ENCODE measurements at regions not wholly inside any gene's neighbourhood (a gene's known extent, or its start where the extent isn't known, plus 50 kb on each side); places are given as distances from the start of the nearest gene placed in this dataset.

DNA sequence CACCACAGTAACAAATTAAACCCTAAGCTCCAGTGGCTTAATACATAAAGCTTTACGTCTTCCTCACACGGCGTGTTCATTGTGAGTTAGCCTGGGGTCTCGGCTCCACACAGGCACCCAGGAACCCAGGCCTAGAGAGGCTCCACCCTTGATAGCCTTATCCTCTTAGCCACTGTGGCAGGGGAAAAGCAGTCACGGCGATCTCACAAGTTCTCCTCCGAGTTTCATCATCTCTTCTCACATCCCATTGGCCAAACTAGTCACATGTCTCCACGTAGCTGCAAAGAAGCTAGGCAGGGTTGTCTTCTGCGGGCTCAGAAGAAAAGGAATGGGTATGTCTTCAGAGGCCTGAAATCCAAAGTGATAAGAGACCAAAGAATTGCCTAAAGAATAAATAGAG, 122.3 kb upstream of the GRIK3 start:
- peaks cover 7 to 40% (median 16%) of the 10 kb centered on the region in 7 donors for H3K9me3 Mint-ChIP-seq
- DNase-seq (no peak), ATAC-seq (ENCODE audit: low read depth in 2 of 2) (no peak)
- H3K27me3 Mint-ChIP-seq = peaks cover 22 to 43% (median 26%) of the 10 kb centered on the region in 3 donors
- no peak overlapping the region for H3K4me3 Mint-ChIP-seq
- no peak overlapping the region for H3K27ac Mint-ChIP-seq
- H3K4me1 Mint-ChIP-seq = no peaks in the 10 kb centered on the region
- H3K36me3 Mint-ChIP-seq = peaks cover 0 to 9% of the 10 kb centered on the region in 2 donors

DNA sequence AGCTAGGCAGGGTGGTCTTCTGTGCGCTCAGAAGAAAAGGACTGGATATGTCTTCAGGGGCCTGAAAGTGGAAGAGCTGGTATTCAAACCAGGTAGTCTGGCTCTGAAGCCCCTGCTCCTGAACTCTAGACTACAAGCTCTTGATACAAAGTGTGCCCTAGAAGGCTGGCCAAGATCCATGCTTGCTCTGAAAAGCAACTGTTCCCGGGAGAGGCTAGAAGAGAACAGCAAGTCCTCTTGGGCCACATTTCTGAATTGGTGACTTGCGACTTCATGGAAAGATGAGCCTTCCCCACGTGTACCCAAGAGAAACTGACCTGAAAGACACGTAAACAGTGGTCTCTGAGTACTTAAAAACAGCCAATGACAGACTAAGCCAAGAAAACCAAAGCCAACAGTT, 123.3 kb upstream of the GRIK3 start:
- Mint-ChIP-seq H3K4me1 (no peaks in the 10 kb centered on the region), H3K4me3 (no peak overlapping the region), H3K36me3 (peaks cover 0 to 9% of the 10 kb centered on the region in 2 donors), H3K27me3 (peaks cover 17 to 36% (median 27%) of the 10 kb centered on the region in 3 donors), H3K27ac (no peak overlapping the region), H3K9me3 (peaks cover 10 to 50% (median 20%) of the 10 kb centered on the region in 7 donors)
- DNase-seq = no peak
- ATAC-seq (ENCODE audit: low read depth in 2 of 2) = no peak

DNA sequence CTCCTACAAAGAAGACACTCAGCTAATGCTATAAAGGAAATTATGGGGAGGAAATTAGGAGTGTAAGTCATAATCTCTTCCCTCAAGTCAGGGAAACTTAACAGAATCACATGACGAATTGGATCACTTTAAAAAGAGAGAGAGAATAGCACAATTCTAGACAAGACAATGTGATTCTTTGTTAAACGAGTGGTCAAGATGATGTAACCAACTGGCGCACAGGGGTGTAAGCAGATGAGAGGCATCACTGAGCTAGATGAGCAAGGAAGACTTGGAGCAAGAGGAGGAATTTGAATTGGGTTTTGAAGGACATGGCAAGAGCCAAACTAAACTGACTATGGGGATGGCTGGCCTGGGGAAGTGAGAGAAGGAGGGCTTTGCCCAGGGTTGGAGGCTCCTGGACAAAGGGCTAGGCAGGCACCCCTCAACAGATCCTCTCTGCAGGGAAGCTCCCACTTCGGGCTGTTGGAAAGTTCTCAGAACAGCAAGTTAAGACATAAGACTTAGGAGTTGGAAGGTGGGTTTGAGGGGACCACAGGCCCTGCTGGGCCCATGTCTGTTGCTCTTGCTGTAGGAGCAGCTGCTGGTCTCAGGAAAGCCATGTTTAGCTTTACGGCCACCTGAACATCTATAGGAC, 123.9 kb upstream of the GRIK3 start:
- ATAC-seq (ENCODE audit: low read depth in 2 of 2) (no peak), DNase-seq (no peak)
- Mint-ChIP-seq H3K4me3 (no peak overlapping the region), H3K27ac (no peak overlapping the region), H3K9me3 (peaks cover 10 to 56% (median 20%) of the 10 kb centered on the region in 7 donors), H3K36me3 (peaks cover 0 to 9% of the 10 kb centered on the region in 2 donors), H3K4me1 (no peaks in the 10 kb centered on the region), H3K27me3 (peaks cover 17 to 36% (median 27%) of the 10 kb centered on the region in 3 donors)

DNA sequence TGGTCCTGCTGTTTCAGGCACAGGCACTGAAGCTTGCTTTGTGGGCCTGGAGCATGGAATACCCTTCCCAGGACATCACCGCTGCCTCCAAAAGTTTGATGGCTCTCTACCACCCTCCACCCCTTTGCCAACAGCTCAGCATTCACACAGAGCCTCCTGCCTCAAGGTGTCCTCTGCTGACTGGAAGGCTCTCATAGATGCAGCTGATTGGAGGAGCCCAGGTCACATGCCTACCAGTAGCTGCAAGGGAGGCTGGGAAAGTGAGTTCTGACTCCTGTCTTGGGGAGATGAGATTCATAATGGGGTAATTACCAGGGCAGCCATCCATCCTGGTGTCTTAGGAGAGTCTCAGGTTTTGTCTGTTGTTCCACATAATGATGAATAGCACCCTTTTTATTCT, 124.8 kb upstream of the GRIK3 start:
- H3K4me1 Mint-ChIP-seq = no peaks in the 10 kb centered on the region
- H3K27me3 Mint-ChIP-seq = peaks cover 17 to 29% (median 19%) of the 10 kb centered on the region in 3 donors
- no peak for ATAC-seq (ENCODE audit: low read depth in 2 of 2)
- no peak for DNase-seq
- H3K36me3 Mint-ChIP-seq = peaks cover 0 to 9% of the 10 kb centered on the region in 2 donors
- H3K27ac Mint-ChIP-seq = no peak overlapping the region
- no peak overlapping the region for H3K4me3 Mint-ChIP-seq
- peaks cover 10 to 55% (median 21%) of the 10 kb centered on the region in 7 donors for H3K9me3 Mint-ChIP-seq

DNA sequence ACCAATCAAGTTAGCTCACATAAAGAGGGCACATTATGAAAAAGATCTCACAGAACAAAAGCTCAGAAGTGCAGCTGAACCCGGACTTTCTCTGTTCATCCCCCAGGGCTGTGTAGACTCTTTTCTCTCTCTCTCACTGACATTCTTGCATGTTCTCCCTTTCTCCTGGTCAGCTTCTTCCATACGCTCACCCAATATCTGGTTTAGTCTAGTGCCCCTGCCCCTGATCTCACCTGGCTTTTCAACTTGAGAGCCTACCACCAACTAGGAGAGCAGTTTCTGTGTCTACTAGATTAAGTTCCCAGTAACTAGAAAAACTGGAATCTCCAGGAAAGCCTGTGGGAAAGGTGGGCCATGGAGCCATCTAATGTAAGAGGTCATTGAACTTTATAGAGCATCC, 126.9 kb upstream of the GRIK3 start:
- DNase-seq (no peak), ATAC-seq (ENCODE audit: low read depth in 2 of 2) (no peak)
- Mint-ChIP-seq H3K4me1 (no peaks in the 10 kb centered on the region), H3K4me3 (no peak overlapping the region), H3K27ac (no peak overlapping the region), H3K9me3 (peaks cover 9 to 65% (median 29%) of the 10 kb centered on the region in 7 donors), H3K27me3 (peaks cover 9 to 15% (median 11%) of the 10 kb centered on the region in 3 donors), H3K36me3 (peaks cover 0 to 8% of the 10 kb centered on the region in 2 donors)

DNA sequence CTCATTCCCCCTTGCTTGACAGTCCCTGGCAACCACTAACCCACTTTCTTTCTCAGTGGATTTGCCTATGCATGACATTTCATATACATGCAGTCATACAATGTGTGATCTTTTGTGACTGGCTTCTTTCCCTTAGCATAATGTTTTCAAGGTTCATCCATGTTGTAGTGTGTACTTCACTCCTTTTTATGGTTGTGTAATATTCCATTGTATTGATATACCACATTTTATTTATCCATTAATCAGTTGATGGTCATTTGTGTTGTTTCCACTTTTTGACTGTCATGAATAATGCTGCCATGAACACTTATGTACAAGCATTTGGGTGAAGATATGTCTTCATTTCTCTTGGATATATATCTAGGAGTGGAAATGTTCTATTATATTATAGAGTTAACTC, 127.7 kb upstream of the GRIK3 start:
- H3K27ac Mint-ChIP-seq = no peak overlapping the region
- H3K27me3 Mint-ChIP-seq = peaks cover 12 to 18% (median 13%) of the 10 kb centered on the region in 3 donors
- DNase-seq (no peak), ATAC-seq (ENCODE audit: low read depth in 2 of 2) (no peak)
- H3K9me3 Mint-ChIP-seq = peaks cover 11 to 70% (median 28%) of the 10 kb centered on the region in 7 donors
- no peak overlapping the region for H3K4me3 Mint-ChIP-seq
- H3K4me1 Mint-ChIP-seq = no peaks in the 10 kb centered on the region
- H3K36me3 Mint-ChIP-seq = peaks cover 0 to 8% of the 10 kb centered on the region in 2 donors

DNA sequence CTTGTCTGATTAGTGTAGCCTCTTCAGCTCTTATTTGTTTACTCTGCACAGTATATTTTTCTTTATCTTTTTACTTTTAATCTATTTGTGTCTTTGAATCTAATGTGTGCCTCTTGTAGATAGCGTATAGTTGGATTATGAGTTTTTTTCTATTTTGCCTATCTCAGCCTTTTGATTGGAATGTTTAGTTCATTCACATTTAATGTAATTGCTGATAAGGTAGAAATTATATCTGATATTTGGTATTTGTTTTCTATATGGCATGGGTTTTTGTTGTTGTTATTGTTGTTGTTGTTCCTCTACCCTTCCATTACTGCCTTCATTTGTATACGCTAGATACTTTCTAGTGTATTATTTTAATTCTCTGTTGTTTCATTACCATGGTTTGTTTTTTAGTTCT, 131.7 kb upstream of the GRIK3 start:
- no peak for DNase-seq
- H3K36me3 Mint-ChIP-seq = peaks cover 10 to 25% of the 10 kb centered on the region in 2 donors
- no peak for ATAC-seq (ENCODE audit: low read depth in 2 of 2)
- no peak overlapping the region for H3K4me3 Mint-ChIP-seq
- peaks cover 25 to 52% (median 36%) of the 10 kb centered on the region in 3 donors for H3K27me3 Mint-ChIP-seq
- H3K4me1 Mint-ChIP-seq = no peaks in the 10 kb centered on the region
- H3K27ac Mint-ChIP-seq = no peak overlapping the region
- H3K9me3 Mint-ChIP-seq = peaks cover 13 to 68% (median 32%) of the 10 kb centered on the region in 7 donors

DNA sequence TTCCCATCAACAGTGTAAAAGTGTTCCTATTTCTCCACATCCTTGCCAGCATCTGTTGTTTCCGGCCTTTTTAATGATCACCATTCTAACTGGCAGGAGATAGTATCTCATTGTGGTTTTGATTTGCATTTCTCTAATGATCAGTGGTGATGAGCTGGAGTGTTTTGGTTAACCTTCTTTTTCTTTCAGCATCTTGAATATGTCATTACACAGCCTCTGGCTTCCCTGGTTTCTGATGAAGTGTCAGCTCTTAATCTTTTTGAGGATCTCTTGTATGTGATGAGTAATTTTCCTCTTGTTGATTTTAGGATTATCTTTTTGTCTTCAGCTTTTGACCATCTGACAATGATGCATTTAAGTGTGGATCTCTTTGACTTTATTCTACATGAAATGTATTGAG, 133.2 kb upstream of the GRIK3 start:
- H3K4me1 Mint-ChIP-seq = no peaks in the 10 kb centered on the region
- H3K27me3 Mint-ChIP-seq = peaks cover 16 to 44% (median 32%) of the 10 kb centered on the region in 3 donors
- DNase-seq = no peak
- peaks cover 7 to 54% (median 27%) of the 10 kb centered on the region in 7 donors for H3K9me3 Mint-ChIP-seq
- H3K27ac Mint-ChIP-seq = no peak overlapping the region
- ATAC-seq (ENCODE audit: low read depth in 2 of 2) = no peak
- peaks cover 10 to 25% of the 10 kb centered on the region in 2 donors for H3K36me3 Mint-ChIP-seq
- no peak overlapping the region for H3K4me3 Mint-ChIP-seq

DNA sequence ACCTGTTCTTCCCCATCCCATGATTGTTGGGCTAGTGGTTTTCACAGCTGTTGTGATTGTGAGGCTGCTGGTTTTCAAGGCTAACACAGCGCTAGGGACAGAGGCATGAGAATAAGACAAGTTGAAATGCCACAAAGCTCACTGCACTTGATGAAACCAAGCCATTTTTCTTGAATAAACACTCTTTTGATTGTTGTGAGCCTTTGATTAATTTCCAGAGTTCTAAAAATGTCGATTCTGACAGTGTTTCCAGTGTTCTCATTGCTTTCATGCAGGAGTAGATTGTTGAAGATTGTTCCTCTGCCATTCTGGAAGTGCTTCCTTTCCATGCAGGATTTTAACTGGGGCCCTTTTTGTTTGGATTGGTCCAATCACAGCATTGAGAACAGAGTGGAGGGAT, 134.9 kb upstream of the GRIK3 start:
- Mint-ChIP-seq H3K4me1 (no peaks in the 10 kb centered on the region), H3K9me3 (peaks cover 7 to 46% (median 20%) of the 10 kb centered on the region in 7 donors)

DNA sequence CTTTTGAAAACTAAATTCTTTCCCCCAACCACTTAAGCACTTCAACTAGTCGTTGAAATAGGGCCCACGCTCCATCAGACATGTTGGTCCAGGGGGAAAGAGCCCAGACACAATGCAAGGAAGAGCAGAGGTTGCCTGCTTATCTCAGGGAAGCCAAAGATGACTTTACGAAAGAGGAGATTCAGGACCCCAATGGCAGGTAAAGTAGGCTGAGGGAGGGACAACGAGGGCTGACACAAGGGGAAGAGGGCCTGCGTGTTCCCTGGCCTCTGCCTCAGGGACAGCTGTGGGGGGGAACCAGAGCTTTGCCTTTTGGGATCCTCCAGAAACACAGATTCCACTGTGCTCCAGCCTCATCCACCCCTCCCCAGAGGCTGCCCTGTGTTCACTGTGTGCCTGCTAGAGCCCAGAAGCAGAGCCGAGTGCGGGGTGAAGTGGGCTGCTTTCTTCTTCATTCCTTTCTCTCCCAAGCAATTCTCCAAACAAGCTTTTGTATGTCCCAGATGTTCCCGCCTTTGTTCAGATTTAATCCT, 135.5 kb upstream of the GRIK3 start:
- peaks cover 26 to 58% (median 55%) of the 10 kb centered on the region in 3 donors for H3K27me3 Mint-ChIP-seq
- peaks cover 7 to 43% (median 16%) of the 10 kb centered on the region in 7 donors for H3K9me3 Mint-ChIP-seq
- no peak for DNase-seq
- no peak for ATAC-seq (ENCODE audit: low read depth in 2 of 2)
- no peak overlapping the region for H3K27ac Mint-ChIP-seq
- peaks cover 10 to 24% of the 10 kb centered on the region in 2 donors for H3K36me3 Mint-ChIP-seq
- no peak overlapping the region for H3K4me3 Mint-ChIP-seq
- no peaks in the 10 kb centered on the region for H3K4me1 Mint-ChIP-seq

More for the DNA sequence above, 134.9 kb upstream of the GRIK3 start:
- Mint-ChIP-seq H3K4me3 (no peak overlapping the region), H3K27me3 (peaks cover 26 to 53% (median 50%) of the 10 kb centered on the region in 3 donors), H3K36me3 (peaks cover 10 to 25% of the 10 kb centered on the region in 2 donors), H3K27ac (no peak overlapping the region)
- no peak for ATAC-seq (ENCODE audit: low read depth in 2 of 2)
- DNase-seq = no peak

DNA sequence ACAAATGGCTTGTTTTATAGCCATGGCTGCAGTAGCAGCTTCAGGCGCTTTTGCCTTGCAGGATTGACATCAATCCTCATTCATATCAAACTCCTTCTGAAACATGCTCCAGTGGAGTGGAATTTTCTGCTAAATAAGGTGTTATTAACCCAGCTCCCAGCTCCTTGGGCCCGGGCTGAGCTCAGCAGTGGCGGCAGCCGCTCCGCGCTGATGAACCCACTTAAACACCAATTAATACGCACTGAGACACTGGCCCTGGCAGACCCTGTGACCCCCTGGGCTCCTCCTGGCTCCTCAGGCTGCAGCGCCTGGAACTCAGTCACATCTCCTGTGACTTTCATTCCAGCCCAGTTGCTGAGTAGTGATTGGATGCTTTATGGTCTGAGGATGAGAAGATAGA, 137.4 kb upstream of the GRIK3 start:
- H3K27ac Mint-ChIP-seq = no peak overlapping the region
- H3K36me3 Mint-ChIP-seq = peaks cover 10 to 17% of the 10 kb centered on the region in 2 donors
- H3K27me3 Mint-ChIP-seq = peaks cover 26 to 71% (median 63%) of the 10 kb centered on the region in 3 donors
- no peak overlapping the region for H3K4me3 Mint-ChIP-seq
- ATAC-seq (ENCODE audit: low read depth in 2 of 2) = no peak
- peaks cover 5 to 24% (median 7%) of the 10 kb centered on the region in 7 donors for H3K9me3 Mint-ChIP-seq
- DNase-seq = no peak
- H3K4me1 Mint-ChIP-seq = no peaks in the 10 kb centered on the region

DNA sequence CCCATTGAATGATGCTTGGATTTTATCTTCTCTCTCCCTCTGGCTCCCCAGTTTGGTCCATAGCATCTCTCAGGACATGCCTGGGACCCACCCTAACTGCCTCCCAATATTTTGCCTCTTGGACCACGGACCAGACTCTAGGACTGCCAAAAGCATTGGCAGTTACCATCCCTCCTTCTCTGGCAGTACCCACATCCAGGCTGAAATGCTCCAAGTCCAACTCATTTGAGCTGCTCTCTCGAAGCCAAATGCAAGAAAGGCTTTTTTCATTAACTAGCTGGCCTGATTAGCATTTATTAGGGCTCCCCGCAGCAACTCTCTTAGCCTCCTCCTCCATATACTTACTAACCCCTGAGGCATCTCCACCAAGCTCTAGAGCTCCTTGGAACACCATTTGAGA, 140.0 kb upstream of the GRIK3 start:
- no peak for ATAC-seq (ENCODE audit: low read depth in 2 of 2)
- Mint-ChIP-seq H3K4me3 (peak overlapping the region in 1 of 8 donors; percentile 20), H3K27me3 (peaks cover 25 to 53% (median 50%) of the 10 kb centered on the region in 3 donors), H3K9me3 (peaks cover 0 to 4% (median 0%) of the 10 kb centered on the region in 7 donors), H3K27ac (peak overlapping the region in 2 of 6 donors; percentile 4 to 12), H3K4me1 (no peaks in the 10 kb centered on the region), H3K36me3 (no peaks in the 10 kb centered on the region)
- DNase-seq = no peak

DNA sequence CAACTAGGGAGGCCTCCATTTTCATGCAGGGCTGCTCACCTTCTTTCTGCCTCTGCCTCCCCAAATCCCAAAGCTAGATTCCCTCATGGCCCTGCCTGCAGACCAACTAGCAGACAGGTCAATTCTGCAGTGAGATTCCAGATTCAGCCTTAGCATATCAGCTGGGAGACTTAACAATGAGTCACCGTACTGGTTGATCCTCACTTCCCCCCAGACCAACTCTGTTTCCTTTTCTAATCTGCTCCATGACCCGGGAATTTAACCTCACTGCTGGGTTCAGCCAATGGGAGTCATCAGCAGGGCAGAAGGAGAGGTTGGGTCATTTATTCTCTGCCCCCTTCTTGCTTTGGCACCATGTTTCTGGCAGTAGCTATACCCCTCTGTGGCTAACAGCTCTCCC, 140.6 kb upstream of the GRIK3 start:
- H3K27ac Mint-ChIP-seq = no peak overlapping the region

DNA sequence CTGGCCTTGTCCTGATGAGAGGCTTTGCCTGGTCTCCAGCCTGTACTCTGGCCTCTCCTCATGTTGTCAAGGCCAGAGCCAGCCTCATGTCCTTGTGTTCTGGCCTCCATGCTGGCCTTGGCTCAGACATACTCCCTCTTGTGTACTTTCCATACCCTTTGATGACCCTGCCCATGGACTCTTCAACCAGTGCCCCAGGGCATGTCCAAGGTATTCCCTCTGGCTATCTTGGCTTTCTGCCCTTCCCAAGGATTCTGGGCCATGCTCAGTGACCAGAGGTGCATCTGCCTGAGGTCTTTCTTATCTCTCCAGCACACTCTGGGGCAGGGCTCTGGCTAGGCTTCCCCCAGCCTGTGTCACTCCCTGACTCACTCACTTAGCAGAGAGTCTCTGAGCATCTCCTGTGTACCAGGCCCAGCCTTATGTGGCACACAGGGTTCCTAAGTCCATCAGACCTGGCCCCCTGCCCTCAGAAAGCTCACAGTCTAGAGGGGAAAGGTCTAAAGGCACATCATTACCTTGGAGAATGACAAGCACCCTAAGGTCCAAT, 141.4 kb upstream of the GRIK3 start:
- no peaks in the 10 kb centered on the region for H3K4me1 Mint-ChIP-seq
- H3K27me3 Mint-ChIP-seq = peaks cover 31 to 54% (median 50%) of the 10 kb centered on the region in 3 donors
- H3K27ac Mint-ChIP-seq = no peak overlapping the region
- H3K9me3 Mint-ChIP-seq = peaks cover 0 to 1% (median 0%) of the 10 kb centered on the region in 7 donors
- no peak for DNase-seq
- H3K4me3 Mint-ChIP-seq = no peak overlapping the region
- no peaks in the 10 kb centered on the region for H3K36me3 Mint-ChIP-seq
- ATAC-seq (ENCODE audit: low read depth in 2 of 2) = no peak

More for the DNA sequence above, 140.6 kb upstream of the GRIK3 start:
- Mint-ChIP-seq H3K4me1 (no peaks in the 10 kb centered on the region), H3K9me3 (peaks cover 0 to under 1% (median 0%) of the 10 kb centered on the region in 7 donors), H3K36me3 (no peaks in the 10 kb centered on the region), H3K4me3 (no peak overlapping the region), H3K27me3 (peaks cover 26 to 53% (median 50%) of the 10 kb centered on the region in 3 donors)
- no peak for DNase-seq
- no peak for ATAC-seq (ENCODE audit: low read depth in 2 of 2)

Data from naive B cell (primary cell).